Uterus (tissue), 2 donors: ENCODE measurements at regions not wholly inside any gene's neighbourhood (a gene's known extent, or its start where the extent isn't known, plus 50 kb on each side); places are given as distances from the start of the nearest gene placed in this dataset.

ENCODE experiments used
- CTCF ChIP-seq, 4 experiments: fragments of 200-600 bp in 2 of 4; fragments of 450-650 bp in 2 of 4; sonication (generic) in 2 of 4; IDR thresholded peaks; one replicate each; pipeline ENCODE4 v1.5.1; 2016 to 2019; ENCODE audit warnings: antibody characterized with exemption in 4 of 4, mild to moderate bottlenecking in 2 of 4, moderate library complexity in 1 of 4
- POLR2A ChIP-seq, 2 donors: fragments of 450-650 bp; IDR thresholded peaks; one replicate each; pipeline ENCODE4 v1.6.1; 2016; ENCODE audit warnings: antibody characterized with exemption in 2 of 2, mild to moderate bottlenecking in 1 of 2, moderate library complexity in 1 of 2

- TF ChIP-seq CTCF (IDR thresholded peaks at IDR 0.05) = no peak
- TF ChIP-seq POLR2A (IDR thresholded peaks at IDR 0.05) = no peak
These were observed 229.8 kb downstream of the FGFR2 start for GRCh38 chr10:121368347-121369025.
